ENCODE measurements at regions not wholly inside any gene's neighbourhood (a gene's known extent, or its start where the extent isn't known, plus 50 kb on each side); places are given as distances from the start of the nearest gene placed in this dataset.

DNA sequence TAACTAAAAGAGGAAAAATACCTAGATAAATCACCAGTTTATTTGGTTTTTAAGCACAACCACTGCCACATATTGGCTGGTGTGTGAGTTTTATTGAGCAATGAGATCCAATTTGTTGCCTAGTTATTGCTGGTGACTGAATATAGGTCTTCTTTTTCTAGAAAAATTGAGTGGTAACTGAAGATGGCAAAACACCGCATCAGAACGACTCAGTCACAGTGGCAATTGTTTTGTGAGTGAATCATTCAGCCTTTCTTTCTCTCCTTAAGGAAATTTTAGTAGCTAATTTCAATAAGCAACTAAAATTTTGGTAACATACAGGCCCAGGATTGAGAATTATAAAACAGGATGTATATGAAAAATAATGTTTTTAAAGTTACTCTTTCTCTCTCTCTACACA lies 533.0 kb downstream of the KCNA4 start:
- no peak for DNase-seq
- Histone ChIP-seq H3K9me3 (replicated peaks) (no peaks in the 10 kb centered on the region), H3K4me1 (no peaks in the 10 kb centered on the region), H3K4me3 (no peak overlapping the region), H3K27me3 (ENCODE audit: low read depth) (no peaks in the 10 kb centered on the region), H3K27ac (replicated peaks) (no peak overlapping the region), H3K36me3 (no peaks in the 10 kb centered on the region)
- TF ChIP-seq, protein P1, sequence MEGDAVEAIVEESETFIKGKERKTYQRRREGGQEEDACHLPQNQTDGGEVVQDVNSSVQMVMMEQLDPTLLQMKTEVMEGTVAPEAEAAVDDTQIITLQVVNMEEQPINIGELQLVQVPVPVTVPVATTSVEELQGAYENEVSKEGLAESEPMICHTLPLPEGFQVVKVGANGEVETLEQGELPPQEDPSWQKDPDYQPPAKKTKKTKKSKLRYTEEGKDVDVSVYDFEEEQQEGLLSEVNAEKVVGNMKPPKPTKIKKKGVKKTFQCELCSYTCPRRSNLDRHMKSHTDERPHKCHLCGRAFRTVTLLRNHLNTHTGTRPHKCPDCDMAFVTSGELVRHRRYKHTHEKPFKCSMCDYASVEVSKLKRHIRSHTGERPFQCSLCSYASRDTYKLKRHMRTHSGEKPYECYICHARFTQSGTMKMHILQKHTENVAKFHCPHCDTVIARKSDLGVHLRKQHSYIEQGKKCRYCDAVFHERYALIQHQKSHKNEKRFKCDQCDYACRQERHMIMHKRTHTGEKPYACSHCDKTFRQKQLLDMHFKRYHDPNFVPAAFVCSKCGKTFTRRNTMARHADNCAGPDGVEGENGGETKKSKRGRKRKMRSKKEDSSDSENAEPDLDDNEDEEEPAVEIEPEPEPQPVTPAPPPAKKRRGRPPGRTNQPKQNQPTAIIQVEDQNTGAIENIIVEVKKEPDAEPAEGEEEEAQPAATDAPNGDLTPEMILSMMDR (IDR thresholded peaks at IDR 0.05; ENCODE audit: borderline replicate concordance) = no peak
- intact Hi-C loops (cut with micrococcal nuclease) = no loop called here

GRCh38 chr11:29482510-29482909 lies 534.3 kb downstream of the KCNA4 start:
- Histone ChIP-seq H3K27me3 (ENCODE audit: low read depth) (no peaks in the 10 kb centered on the region), H3K4me3 (no peak overlapping the region), H3K27ac (replicated peaks) (no peak overlapping the region), H3K9me3 (replicated peaks) (peaks cover 3% of the 10 kb centered on the region), H3K36me3 (no peaks in the 10 kb centered on the region), H3K4me1 (no peaks in the 10 kb centered on the region)
- intact Hi-C loops (cut with micrococcal nuclease) = no loop called here
- DNase-seq = no peak
- TF ChIP-seq, protein P1 (IDR thresholded peaks at IDR 0.05; ENCODE audit: borderline replicate concordance) = no peak

DNA sequence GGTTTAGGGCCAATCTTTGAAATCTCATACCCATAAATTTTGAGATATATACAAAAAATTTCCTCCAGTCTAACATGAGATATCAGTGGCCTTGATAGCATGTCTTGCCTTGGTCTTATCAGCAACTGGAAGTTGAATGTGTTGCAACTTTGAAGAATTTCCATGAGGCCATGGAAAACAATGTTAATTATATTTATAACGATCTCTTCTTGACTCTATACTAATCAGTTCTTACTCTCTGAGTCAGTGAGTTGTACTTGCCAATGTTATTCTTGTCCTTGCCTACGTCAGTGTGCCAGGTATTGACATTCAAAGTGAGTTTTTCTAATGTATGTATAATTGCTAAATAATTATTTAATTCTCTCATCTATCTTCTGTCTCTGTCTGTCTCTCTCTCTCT lies 535.1 kb downstream of the KCNA4 start:
- no peak overlapping the region for H3K27ac ChIP-seq (replicated peaks)
- no peaks in the 10 kb centered on the region for H3K4me1 ChIP-seq
- no peaks in the 10 kb centered on the region for H3K27me3 ChIP-seq (ENCODE audit: low read depth)
- no peak for DNase-seq
- intact Hi-C loops (cut with micrococcal nuclease) = no loop called here
- TF ChIP-seq, protein P1 (IDR thresholded peaks at IDR 0.05; ENCODE audit: borderline replicate concordance) = no peak
- peaks cover 11% of the 10 kb centered on the region for H3K9me3 ChIP-seq (replicated peaks)
- no peak overlapping the region for H3K4me3 ChIP-seq
- no peaks in the 10 kb centered on the region for H3K36me3 ChIP-seq

GRCh38 chr11:29480981-29481380 lies 535.8 kb downstream of the KCNA4 start:
- no peaks in the 10 kb centered on the region for H3K27me3 ChIP-seq (ENCODE audit: low read depth)
- intact Hi-C loops (cut with micrococcal nuclease) = no loop called here
- no peaks in the 10 kb centered on the region for H3K4me1 ChIP-seq
- TF ChIP-seq, protein P1 (IDR thresholded peaks at IDR 0.05; ENCODE audit: borderline replicate concordance) = no peak
- DNase-seq = no peak
- no peak overlapping the region for H3K4me3 ChIP-seq
- no peaks in the 10 kb centered on the region for H3K36me3 ChIP-seq
- H3K9me3 ChIP-seq (replicated peaks) = peaks cover 12% of the 10 kb centered on the region
- H3K27ac ChIP-seq (replicated peaks) = no peak overlapping the region

GRCh38 chr11:29458252-29458651 lies 558.6 kb downstream of the KCNA4 start:
- Histone ChIP-seq H3K27ac (replicated peaks) (no peak overlapping the region), H3K27me3 (ENCODE audit: low read depth) (no peaks in the 10 kb centered on the region), H3K9me3 (replicated peaks) (no peaks in the 10 kb centered on the region), H3K4me3 (no peak overlapping the region), H3K36me3 (no peaks in the 10 kb centered on the region), H3K4me1 (peaks cover 6% of the 10 kb centered on the region)
- TF ChIP-seq, protein P1 (IDR thresholded peaks at IDR 0.05; ENCODE audit: borderline replicate concordance) = no peak
- intact Hi-C loops (cut with micrococcal nuclease) = no loop called here
- no peak for DNase-seq

GRCh38 chr11:29452146-29452545 lies 564.7 kb downstream of the KCNA4 start:
- H3K36me3 ChIP-seq = no peaks in the 10 kb centered on the region
- no peak overlapping the region for H3K27ac ChIP-seq (replicated peaks)
- TF ChIP-seq, protein P1 (IDR thresholded peaks at IDR 0.05; ENCODE audit: borderline replicate concordance) = no peak
- H3K27me3 ChIP-seq (ENCODE audit: low read depth) = no peaks in the 10 kb centered on the region
- intact Hi-C loops (cut with micrococcal nuclease) = no loop called here
- no peak overlapping the region for H3K4me3 ChIP-seq
- H3K9me3 ChIP-seq (replicated peaks) = no peaks in the 10 kb centered on the region
- DNase-seq = no peak
- peaks cover 5% of the 10 kb centered on the region for H3K4me1 ChIP-seq

Data from left ventricle myocardium inferior (tissue), 1 donor.